Heart left ventricle (tissue), 13 donors: ENCODE measurements at regions not wholly inside any gene's neighbourhood (a gene's known extent, or its start where the extent isn't known, plus 50 kb on each side); places are given as distances from the start of the nearest gene placed in this dataset.

Source experiments
- POLR2A ChIP-seq, 2 donors: fragments of 450-650 bp; IDR thresholded peaks; one replicate each; pipeline ENCODE4 v1.6.1; 2017; ENCODE audit warnings: antibody characterized with exemption in 2 of 2, mild to moderate bottlenecking in 2 of 2, moderate library complexity in 2 of 2
- TF ChIP-seq, protein P1 (sequence below), 12 donors: fragments of 200-600 bp; sonication (generic) in 4 of 12; IDR thresholded peaks; one replicate each; pipeline versions ENCODE4 v1.5.0 to v1.8.0; 2018 to 2022; ENCODE audit warnings: antibody characterized with exemption in 12 of 12, mild to moderate bottlenecking in 5 of 12
- donor health status: ischemic (EF 13 %, LVEDD 7.1; RV severe dilation, severe dysfunction).
- donor health status: DM: no; HTN: yes; CAD: no.
- donor health status: DM: no; HTN: no; CAD: no.
- donor health status: ischemic (EF 25% LVEDD 6.9; RV normal size, moderate dysfunction).
- donor health status: ischemic (EF 25% LVEDD 5.7; RV mildly dilated, moderate dysfunction).
- donor health status: ischemic (EF 35%, LVEDD 5.7; RV mildly dilated, moderate dysfunction).
- donor health status: nonischemic (EF 11% LVEDD 7.7; RV severe dilation, severe dysfunction).
- donor health status: DM: yes; HTN: yes; CAD: no.
- donor health status: PGD.
- donor health status: ischemic (EF 29% LVEDD 5.4; RV normal size, mild dysfunction).
- donor health status: nonischemic (EF 23%, LVEDD 6.1; RV moderate dilation, normal function).

DNA sequence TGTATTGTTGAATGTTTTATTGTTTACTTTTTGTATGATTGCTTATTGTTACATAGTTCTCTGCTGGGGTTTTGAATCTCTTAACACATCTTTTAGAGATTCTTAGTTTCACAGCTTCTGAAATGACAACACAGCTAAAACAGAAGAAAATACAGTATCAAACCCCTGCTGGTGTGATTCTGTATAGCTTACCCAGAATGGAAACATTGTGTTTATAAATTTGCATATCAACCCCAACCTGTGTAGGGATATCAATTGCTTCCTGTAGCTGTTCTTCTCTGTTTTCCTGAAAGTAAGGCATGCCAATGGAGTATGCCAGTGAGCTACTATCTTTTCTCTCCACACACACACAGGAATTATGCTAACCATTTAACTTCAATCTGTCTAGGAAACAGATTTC, 64.3 kb upstream of the ID4 start:
- TF ChIP-seq, protein P1, sequence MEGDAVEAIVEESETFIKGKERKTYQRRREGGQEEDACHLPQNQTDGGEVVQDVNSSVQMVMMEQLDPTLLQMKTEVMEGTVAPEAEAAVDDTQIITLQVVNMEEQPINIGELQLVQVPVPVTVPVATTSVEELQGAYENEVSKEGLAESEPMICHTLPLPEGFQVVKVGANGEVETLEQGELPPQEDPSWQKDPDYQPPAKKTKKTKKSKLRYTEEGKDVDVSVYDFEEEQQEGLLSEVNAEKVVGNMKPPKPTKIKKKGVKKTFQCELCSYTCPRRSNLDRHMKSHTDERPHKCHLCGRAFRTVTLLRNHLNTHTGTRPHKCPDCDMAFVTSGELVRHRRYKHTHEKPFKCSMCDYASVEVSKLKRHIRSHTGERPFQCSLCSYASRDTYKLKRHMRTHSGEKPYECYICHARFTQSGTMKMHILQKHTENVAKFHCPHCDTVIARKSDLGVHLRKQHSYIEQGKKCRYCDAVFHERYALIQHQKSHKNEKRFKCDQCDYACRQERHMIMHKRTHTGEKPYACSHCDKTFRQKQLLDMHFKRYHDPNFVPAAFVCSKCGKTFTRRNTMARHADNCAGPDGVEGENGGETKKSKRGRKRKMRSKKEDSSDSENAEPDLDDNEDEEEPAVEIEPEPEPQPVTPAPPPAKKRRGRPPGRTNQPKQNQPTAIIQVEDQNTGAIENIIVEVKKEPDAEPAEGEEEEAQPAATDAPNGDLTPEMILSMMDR (IDR thresholded peaks at IDR 0.05) = no peak
- no peak for TF ChIP-seq POLR2A (IDR thresholded peaks at IDR 0.05)
